ENCODE measurements at regions not wholly inside any gene's neighbourhood (a gene's known extent, or its start where the extent isn't known, plus 50 kb on each side); places are given as distances from the start of the nearest gene placed in this dataset.
"Not testable (repeated sequence)": the region's sequence is repeated elsewhere in the genome, so short reads cannot be mapped to it uniquely, and the experiment has no call there.

- H3K18ac ChIP-seq (ENCODE audit: low read depth, low read length); H2BK5ac ChIP-seq (ENCODE audit: low read depth, low read length, poor library complexity, severe bottlenecking); POLR2A ChIA-PET (ENCODE audit: unreplicated experiment); DNase-seq; H3K9me3 ChIP-seq (ENCODE audit: control insufficient read depth, insufficient read depth, low read length); H3K4me1 ChIP-seq (ENCODE audit: control insufficient read depth, insufficient read depth, low read length); H3K4ac ChIP-seq (ENCODE audit: low read depth, low read length); H2BK120ac ChIP-seq (ENCODE audit: low read depth, low read length); H3K56ac ChIP-seq (ENCODE audit: extremely low read depth, insufficient read depth, low read length); H3K4me3 ChIP-seq (ENCODE audit: insufficient read depth, low read depth, low read length); H4K20me1 ChIP-seq (ENCODE audit: insufficient read depth, low read length); CTCF ChIA-PET; H3K27me3 ChIP-seq (ENCODE audit: control insufficient read depth, insufficient read depth, low read length); H3K23ac ChIP-seq (ENCODE audit: low read depth, low read length); H2BK15ac ChIP-seq (ENCODE audit: low read depth, low read length); H3K14ac ChIP-seq (replicated peaks; ENCODE audit: low read depth, low read length); H3K27ac ChIP-seq (ENCODE audit: insufficient read depth, low read length); H4K91ac ChIP-seq (ENCODE audit: insufficient read depth, low read depth, low read length); H3K4me2 ChIP-seq (ENCODE audit: low read depth, low read length); in situ Hi-C loops (cut with MboI; ENCODE audit: low sequenced_read_pairs); H3K79me1 ChIP-seq (ENCODE audit: low read depth in 1 of 2, low read length in 2 of 2); H2AFZ ChIP-seq (replicated peaks; ENCODE audit: low read length, poor library complexity); BruUV-seq (replicated peaks); ATAC-seq (ENCODE audit: low read depth); H3K9ac ChIP-seq (ENCODE audit: low read depth, low read length); H3K9me1 ChIP-seq (ENCODE audit: insufficient read depth, low read length); H4K5ac ChIP-seq (ENCODE audit: low read depth, low read length); H4K8ac ChIP-seq (ENCODE audit: low read depth in 2 of 2, low read length in 2 of 2); intact Hi-C loops (cut with micrococcal nuclease); H2BK20ac ChIP-seq (ENCODE audit: low read depth, low read length); H3K36me3 ChIP-seq (ENCODE audit: control insufficient read depth, insufficient read depth, low read length); H2AK5ac ChIP-seq (ENCODE audit: low read depth, low read length); dilution Hi-C loops (cut with HindIII; ENCODE audit: low sequenced_read_pairs, unreplicated experiment); H2AK9ac ChIP-seq (replicated peaks; ENCODE audit: low read depth, low read length, poor library complexity): not testable (repeated sequence)
- no CpG with 5 or more reads among the region's 6 CpGs for WGBS, 2 experiments (ENCODE audit: extremely low coverage in 2 of 2, insufficient read length in 1 of 2)
Observed at GRCh38 chr2:65890131-65890530, 457.7 kb upstream of the SPRED2 start.

Measured in IMR-90 (cell line).